Fibroblast of peridontal ligament (primary cell): ENCODE measurements at regions not wholly inside any gene's neighbourhood (a gene's known extent, or its start where the extent isn't known, plus 50 kb on each side); places are given as distances from the start of the nearest gene placed in this dataset.

Experiments used
- DNase-seq: peaks from one replicate; pipeline ENCODE4 v3.0.0-alpha.2; 2010; ENCODE audit errors: extremely low read depth

- no peak for DNase-seq
These were observed 101.5 kb downstream of the LRRC70 start for GRCh38 chr5:62680121-62680520.
